ENCODE measurements at regions not wholly inside any gene's neighbourhood (a gene's known extent, or its start where the extent isn't known, plus 50 kb on each side); places are given as distances from the start of the nearest gene placed in this dataset.

DNA sequence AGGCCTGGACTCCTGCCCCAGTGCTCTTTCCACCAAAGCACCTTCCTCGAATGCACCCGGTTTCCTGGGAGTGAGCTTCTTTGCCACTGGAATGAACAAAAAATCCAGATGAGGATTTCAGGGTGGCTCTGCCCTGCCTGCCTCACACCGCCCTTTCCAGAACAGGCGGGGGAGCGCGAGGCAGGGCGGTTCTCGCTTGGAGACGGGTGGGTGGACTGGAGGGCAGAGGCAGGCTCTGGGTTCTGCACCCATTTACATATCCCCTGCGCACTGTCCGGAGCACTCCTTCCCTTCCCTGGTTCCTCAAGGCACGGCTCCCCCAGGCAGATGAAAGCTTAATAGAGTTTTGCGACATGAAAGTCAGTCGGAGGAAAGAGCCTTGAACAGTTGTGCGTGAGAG, 69.7 kb upstream of the DLK1 start:
- in situ Hi-C loops (cut with MboI; ENCODE audit: low pct_ligation_motif_present in 1 of 4, low pct_unique_long_range_greater_than_20kb in 1 of 4, low sequenced_read_pairs in 3 of 4) (no loop called here), intact Hi-C loops (cut with DNase I; ENCODE audit: low total_unique reads) (no loop called here)
- peaks cover 0 to 10% (median 7%) of the 10 kb centered on the region in 4 donors for H3K4me1 ChIP-seq
- no peak for DNase-seq
- no peaks in the 10 kb centered on the region for H3K36me3 ChIP-seq
- H3K27me3 ChIP-seq = peaks cover 28% of the 10 kb centered on the region
- no peak overlapping the region for H3K4me3 ChIP-seq
- H3K9me3 ChIP-seq = no peaks in the 10 kb centered on the region
- TF ChIP-seq POLR2A (IDR thresholded peaks at IDR 0.05) = no peak
- TF ChIP-seq, protein P1, sequence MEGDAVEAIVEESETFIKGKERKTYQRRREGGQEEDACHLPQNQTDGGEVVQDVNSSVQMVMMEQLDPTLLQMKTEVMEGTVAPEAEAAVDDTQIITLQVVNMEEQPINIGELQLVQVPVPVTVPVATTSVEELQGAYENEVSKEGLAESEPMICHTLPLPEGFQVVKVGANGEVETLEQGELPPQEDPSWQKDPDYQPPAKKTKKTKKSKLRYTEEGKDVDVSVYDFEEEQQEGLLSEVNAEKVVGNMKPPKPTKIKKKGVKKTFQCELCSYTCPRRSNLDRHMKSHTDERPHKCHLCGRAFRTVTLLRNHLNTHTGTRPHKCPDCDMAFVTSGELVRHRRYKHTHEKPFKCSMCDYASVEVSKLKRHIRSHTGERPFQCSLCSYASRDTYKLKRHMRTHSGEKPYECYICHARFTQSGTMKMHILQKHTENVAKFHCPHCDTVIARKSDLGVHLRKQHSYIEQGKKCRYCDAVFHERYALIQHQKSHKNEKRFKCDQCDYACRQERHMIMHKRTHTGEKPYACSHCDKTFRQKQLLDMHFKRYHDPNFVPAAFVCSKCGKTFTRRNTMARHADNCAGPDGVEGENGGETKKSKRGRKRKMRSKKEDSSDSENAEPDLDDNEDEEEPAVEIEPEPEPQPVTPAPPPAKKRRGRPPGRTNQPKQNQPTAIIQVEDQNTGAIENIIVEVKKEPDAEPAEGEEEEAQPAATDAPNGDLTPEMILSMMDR (IDR thresholded peaks at IDR 0.05) = no peak
- no peak for TF ChIP-seq POLR2AphosphoS5 (IDR thresholded peaks at IDR 0.05)
- TF ChIP-seq EP300 (IDR thresholded peaks at IDR 0.05; ENCODE audit: low read depth) = no peak
- WGBS, 2 donors (ENCODE audit: low coverage in 1 of 2) = 85% methylated on average over 15 of the region's 15 CpGs; no CpG with 5 or more reads in 1 of the 2 donors
- H3K27ac ChIP-seq = no peak overlapping the region

DNA sequence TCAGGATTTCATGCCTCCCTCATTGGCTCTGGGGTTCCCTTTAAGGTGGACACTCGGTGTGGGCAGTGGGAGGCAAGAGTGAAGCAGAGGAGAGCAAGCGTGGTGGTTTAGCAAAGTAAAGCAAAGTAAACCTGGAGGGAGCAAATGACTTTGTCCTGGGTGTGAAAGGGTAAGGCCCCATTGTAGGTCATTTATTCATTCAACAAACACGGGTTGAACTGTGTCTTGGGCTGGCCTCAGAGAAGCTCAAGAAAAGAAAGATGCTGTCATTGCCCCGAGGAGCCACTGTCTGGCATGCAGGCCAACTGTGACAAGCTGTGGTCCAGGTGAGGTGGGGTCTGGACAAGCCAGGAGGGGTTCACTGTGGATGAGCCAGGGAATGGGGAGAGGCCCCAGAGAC, 68.9 kb upstream of the DLK1 start:
- 53 to 66% methylated on average over 3 to 4 of the region's 4 CpGs for WGBS, 2 donors (ENCODE audit: low coverage in 1 of 2)
- intact Hi-C loops (cut with DNase I; ENCODE audit: low total_unique reads) (no loop called here), in situ Hi-C loops (cut with MboI; ENCODE audit: low pct_ligation_motif_present in 1 of 4, low pct_unique_long_range_greater_than_20kb in 1 of 4, low sequenced_read_pairs in 3 of 4) (no loop called here)
- no peak overlapping the region for H3K4me3 ChIP-seq
- no peak overlapping the region for H3K27ac ChIP-seq
- peaks cover 28% of the 10 kb centered on the region for H3K27me3 ChIP-seq
- TF ChIP-seq POLR2AphosphoS5 (IDR thresholded peaks at IDR 0.05) = no peak
- TF ChIP-seq EP300 (IDR thresholded peaks at IDR 0.05; ENCODE audit: low read depth) = no peak
- TF ChIP-seq, protein P1 (IDR thresholded peaks at IDR 0.05) = no peak
- TF ChIP-seq POLR2A (IDR thresholded peaks at IDR 0.05) = no peak
- no peaks in the 10 kb centered on the region for H3K36me3 ChIP-seq
- peaks cover 0 to 10% (median 9%) of the 10 kb centered on the region in 4 donors for H3K4me1 ChIP-seq
- no peaks in the 10 kb centered on the region for H3K9me3 ChIP-seq
- DNase-seq = no peak

DNA sequence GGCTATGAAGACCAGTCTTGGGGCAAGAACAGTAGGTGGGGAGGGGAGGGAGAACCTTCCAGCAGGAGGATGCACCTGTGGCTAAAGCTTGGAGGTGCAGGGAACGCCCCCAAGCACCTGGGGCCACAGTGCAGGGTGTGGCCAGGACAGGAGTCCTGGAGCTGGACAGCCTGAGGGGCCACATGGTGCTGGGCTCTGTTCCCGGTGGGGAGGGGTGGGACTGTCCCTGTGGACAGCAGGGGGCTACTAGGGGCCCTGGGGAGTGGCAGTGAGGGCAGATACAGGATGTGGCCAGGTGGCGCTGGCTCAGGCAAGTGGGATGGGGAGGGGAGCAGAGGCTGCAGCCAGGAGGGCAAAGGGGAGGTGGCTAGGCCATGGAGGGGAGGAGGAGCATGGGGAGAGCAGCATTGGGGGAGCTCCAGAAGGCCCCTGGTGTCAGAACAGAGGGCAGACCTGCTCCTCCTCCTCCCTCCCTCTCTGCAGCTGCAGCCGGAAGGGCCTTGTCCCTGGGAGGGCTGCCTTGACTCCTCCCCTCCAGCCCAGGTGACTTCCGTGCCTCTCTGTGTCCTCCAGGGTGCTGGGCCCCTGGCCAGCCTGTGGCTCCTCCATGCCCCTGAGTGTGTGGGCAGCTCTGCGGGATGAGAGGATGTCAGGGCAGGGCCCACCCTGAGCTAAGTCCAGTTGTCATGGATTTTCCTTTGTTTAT, 68.4 kb upstream of the DLK1 start:
- no peaks in the 10 kb centered on the region for H3K36me3 ChIP-seq
- intact Hi-C loops (cut with DNase I; ENCODE audit: low total_unique reads) = no loop called here

DNA sequence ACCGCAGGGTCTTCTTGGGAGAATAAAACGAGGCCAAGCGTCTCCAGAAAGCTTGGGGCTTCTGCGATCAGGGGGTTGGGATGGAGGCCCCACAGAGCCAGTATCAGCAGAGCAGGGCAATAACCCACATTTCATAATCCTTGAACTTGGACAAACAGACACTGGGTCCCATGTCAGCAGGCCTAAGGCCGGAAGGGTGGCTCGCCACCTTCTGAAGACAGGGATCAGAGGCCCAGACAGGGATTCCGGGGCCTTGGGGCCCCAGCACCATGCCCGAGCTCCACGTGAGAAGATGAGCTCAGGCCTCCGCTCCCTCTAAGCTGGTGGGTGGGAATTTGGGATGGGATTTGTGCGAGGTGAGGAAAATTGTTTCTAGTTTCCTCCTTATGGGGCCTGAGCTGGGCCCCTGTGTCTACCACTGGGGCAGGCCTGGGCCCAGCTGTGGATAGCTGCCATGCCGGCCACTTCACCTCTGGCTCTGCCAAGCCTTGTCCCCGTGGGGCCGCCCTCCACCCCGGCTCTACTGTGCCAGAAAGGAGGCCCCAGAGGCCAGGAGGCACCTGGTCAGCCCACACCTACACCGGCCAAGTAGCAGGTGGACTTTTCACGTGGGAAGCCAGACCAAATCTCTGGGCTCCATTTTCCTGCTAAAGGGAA, 67.2 kb upstream of the DLK1 start:
- H3K4me1 ChIP-seq = peaks cover 0 to 14% (median 9%) of the 10 kb centered on the region in 4 donors
- H3K4me3 ChIP-seq = no peak overlapping the region
- no peaks in the 10 kb centered on the region for H3K36me3 ChIP-seq
- DNase-seq = no peak
- TF ChIP-seq POLR2A (IDR thresholded peaks at IDR 0.05) = no peak
- no peak for TF ChIP-seq POLR2AphosphoS5 (IDR thresholded peaks at IDR 0.05)
- TF ChIP-seq EP300 (IDR thresholded peaks at IDR 0.05; ENCODE audit: low read depth) = no peak
- TF ChIP-seq, protein P1 (IDR thresholded peaks at IDR 0.05) = no peak
- no peaks in the 10 kb centered on the region for H3K9me3 ChIP-seq
- WGBS, 2 donors (ENCODE audit: low coverage in 1 of 2) = 96% methylated on average over 17 of the region's 17 CpGs; no CpG with 5 or more reads in 1 of the 2 donors
- intact Hi-C loops (cut with DNase I; ENCODE audit: low total_unique reads) = loop anchor here (5.0 kb wide), 1 partner anchor 973 kb away; no protein-coding TSS in a partner anchor
- in situ Hi-C loops (cut with MboI; ENCODE audit: low pct_ligation_motif_present in 1 of 4, low pct_unique_long_range_greater_than_20kb in 1 of 4, low sequenced_read_pairs in 3 of 4) = no loop called here
- H3K27me3 ChIP-seq = peaks cover 19% of the 10 kb centered on the region
- no peak overlapping the region for H3K27ac ChIP-seq

More for the DNA sequence above, 68.4 kb upstream of the DLK1 start:
- DNase-seq = no peak
- Histone ChIP-seq H3K9me3 (no peaks in the 10 kb centered on the region), H3K27ac (no peak overlapping the region), H3K4me1 (peaks cover 0 to 15% (median 9%) of the 10 kb centered on the region in 4 donors), H3K4me3 (no peak overlapping the region), H3K27me3 (peaks cover 28% of the 10 kb centered on the region)
- TF ChIP-seq, protein P1 (IDR thresholded peaks at IDR 0.05) = no peak
- TF ChIP-seq POLR2AphosphoS5 (IDR thresholded peaks at IDR 0.05) = no peak
- no peak for TF ChIP-seq POLR2A (IDR thresholded peaks at IDR 0.05)
- TF ChIP-seq EP300 (IDR thresholded peaks at IDR 0.05; ENCODE audit: low read depth) = no peak
- WGBS, 2 donors (ENCODE audit: low coverage in 1 of 2) = 33% methylated on average over 6 of the region's 6 CpGs; no CpG with 5 or more reads in 1 of the 2 donors
- in situ Hi-C loops (cut with MboI; ENCODE audit: low pct_ligation_motif_present in 1 of 4, low pct_unique_long_range_greater_than_20kb in 1 of 4, low sequenced_read_pairs in 3 of 4) = no loop called here

All from transverse colon (tissue), 4 donors.